Islet of Langerhans (tissue), 1 donor: ENCODE measurements at regions not wholly inside any gene's neighbourhood (a gene's known extent, or its start where the extent isn't known, plus 50 kb on each side); places are given as distances from the start of the nearest gene placed in this dataset.
A peak's percentile ranks its signal among the peaks of the same experiment; 100 is the strongest.

Experiments
- FAIRE-seq: peaks from one replicate; lab custom pipeline; 2011; peaks lifted over from hg19 to GRCh38; lab: Jason Lieb, UNC

DNA sequence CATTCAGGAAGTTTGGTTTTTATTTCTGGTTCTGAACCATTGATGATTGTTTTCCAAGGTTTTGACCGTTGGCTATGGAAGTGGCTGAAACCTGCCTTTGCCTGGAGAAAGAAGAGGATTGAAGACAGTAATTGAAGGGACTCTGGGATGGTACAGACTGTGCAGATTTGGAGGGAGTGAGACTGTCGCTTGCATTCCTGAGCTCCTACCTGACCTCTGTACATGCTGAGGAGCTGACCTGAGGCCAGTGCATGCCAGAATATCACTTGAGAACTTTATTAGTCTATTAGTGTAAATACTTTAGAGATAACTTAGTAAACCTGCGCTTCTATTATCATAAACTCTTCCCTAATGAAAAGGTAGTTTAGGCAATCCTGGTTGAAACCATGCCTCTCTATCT, 276.4 kb downstream of the IRS2 start:
- no peak for FAIRE-seq

DNA sequence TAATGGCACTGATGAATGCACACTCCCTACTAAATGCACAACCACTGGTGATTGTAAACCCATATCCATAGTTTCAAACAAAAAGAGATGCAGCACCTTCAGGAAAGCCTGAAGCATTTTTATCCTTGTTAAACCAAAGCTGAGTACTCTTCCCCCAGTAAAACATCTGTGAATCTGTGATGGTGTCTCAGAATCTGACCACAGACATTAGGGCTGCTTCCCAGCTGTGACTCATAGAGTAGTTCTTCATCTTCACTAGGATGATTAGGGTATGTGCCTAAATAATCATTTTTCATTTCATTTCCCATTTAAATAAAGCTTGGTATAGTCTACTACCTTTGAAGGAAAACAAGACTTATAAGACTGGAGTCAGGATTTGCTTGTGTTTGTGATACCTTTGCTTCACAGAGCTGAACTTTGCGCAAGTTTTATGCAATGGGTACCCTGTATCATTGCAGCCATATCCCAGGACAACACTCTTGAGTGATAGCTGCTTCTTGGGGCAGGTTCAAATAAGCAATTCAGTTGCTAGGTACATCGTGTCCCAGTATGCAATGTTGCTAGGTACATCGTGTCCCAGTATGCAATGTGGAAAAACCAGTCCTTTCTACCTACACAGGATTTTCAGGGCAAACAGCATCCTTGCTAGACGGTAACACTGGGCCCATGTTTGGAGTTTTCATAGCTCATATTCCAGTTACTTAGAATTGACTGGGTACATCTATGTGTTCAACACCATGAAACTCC, 277.1 kb downstream of the IRS2 start:
- no peak for FAIRE-seq

DNA sequence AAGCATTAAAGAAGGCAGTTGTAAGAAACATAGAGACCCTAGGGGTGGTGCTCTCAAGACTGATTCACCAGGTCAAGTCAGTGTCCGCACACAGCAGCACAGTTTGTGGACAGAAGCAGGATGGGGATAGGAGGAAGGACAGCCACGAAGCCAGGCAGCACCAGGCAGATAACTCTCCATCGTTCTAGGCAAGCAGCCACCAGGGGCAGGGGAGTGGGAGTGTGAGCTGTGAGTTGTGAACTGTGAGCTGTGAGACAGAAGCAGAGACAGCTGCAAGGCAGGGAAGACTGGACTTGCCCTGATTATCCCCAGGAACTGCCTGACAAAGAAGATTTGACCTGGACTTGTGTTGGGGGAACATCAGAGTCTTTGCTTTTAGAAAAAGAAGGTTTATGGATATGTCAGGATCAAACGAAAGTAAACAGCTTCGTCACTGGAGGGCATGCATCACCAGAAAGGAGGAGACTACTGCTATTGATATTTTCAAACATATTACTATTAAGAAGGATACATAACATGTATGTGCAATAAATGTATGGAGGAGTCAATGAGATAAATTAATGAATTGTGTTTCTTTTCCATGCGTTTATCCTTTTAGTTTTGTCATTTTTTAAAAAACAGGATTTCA, 286.1 kb downstream of the IRS2 start:
- FAIRE-seq, result no peak

DNA sequence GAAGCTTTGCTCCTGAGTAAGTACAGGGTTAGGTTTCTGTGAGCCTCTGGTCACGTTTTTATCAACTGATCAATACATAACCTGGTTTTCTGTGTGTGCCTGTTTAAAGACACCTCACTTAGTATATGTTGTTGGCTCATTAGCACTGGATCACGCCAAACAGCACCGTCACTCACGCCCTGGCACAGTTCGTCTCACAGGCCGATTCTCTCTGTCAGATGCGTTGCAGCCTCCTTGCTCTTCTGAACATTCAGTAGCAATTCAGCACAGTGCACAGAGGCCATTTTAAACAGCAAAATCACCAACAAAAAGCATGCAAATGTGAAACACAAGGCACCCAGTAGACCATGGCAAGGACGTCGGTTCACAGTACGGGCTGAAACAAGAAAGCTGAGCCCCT, 288.5 kb downstream of the IRS2 start:
- no peak for FAIRE-seq

DNA sequence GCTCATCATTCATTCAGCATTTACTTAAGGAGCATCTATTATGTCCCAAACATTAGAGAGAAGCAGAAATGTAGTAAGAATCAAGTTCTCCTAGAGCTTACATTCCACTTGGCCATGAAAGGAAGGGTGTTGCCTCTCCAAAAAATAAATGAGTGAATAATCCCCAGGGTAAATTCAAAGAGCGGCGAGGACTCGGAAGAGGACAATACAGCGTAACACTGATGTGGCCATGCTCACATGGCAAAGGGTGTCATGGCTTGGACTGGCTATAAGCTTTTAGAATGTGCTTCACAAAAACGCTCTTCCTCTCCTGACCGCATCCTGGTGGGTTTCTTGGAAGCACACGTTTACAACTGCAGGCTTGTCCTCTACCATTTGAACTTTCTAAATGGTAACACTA, 290.2 kb downstream of the IRS2 start:
- no peak for FAIRE-seq

DNA sequence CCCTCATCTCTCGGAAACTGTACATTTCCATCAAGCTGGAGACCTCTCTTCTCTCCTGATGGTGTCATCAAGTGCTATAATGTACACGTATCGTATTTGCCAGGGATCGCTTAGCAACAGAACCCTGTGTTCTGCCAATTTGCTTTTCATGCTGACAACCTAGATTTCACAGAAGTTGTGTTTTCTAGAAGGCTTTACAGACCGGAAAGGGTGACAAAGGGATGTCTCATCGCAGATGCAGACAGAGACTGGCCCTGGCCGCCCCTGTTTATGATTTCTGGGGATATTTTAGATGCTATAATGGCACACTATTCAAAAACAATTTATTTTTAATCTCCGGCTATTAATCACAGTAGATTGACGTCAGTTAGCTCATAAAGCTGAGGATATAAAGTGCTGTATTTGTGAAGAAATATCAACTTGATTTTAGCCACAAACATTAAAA, 291.4 kb downstream of the IRS2 start:
- peak; percentile 97 for FAIRE-seq

DNA sequence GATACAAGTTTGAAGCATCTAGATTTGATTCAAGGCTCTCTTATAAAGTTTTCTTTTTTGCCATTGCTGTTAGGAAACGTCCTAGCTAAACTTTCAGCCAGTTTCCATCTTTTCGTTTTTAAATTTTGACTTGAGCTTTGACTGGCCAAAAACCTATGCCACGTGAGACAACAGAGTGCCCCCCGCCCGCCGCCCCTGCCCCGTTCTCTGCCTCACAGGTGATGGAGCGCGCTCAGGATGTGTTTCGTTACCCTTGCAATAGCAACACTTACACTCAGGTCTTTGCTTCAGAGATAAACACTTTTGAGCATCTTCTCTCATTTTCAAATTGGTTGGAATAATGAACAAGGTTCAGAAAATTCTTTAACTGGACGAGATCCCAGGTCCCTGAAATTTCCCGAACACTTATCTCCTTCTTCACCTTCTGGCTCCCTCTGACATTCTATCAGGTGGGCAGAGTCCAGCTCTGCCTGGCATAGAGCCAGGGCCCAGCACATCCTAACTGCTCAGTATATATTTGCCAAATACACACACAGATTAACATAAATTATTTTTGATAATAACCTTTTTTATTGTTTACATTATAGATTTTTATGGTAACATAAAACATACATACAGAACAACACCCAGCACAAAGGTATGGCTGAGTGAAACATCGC, 301.1 kb downstream of the IRS2 start:
- FAIRE-seq, result no peak

DNA sequence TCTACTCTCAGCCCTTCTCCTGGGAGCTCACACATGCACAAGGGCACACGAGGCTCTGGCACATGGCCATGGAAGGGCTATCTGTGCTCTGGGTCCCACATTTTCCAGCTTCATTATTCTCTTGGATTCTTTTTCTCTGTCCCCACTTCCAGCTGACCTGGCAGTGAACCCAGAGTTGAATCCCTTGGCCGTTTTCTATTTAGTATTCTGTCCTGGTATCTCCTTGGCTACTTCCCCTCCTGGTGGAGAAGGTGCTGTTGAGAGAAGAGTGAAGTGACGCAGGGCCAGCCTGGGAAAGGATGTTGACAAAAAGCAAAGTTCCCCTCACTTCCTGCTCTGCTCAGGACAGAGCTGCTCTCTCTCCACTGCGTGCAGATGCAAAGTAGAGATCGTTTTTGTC, 303.1 kb downstream of the IRS2 start:
- no peak for FAIRE-seq

DNA sequence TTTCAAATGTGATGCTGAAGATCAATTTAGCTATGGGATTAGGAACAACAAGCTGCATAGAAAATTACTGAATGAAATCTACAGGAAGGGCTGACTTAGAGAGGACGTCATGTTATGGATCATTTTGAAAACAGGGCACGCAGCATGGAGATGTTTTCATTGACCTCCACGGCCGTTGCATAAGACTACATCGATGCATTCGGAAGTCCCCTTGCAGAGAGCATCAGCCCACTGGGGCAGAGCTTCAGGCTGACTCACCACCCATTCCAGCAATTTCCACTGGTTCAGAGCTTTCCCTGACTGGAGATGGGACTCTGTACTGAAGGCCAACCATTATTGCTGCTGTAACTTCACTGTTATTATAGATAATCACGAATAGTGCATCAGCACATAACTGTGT, 305.3 kb downstream of the IRS2 start:
- no peak for FAIRE-seq

DNA sequence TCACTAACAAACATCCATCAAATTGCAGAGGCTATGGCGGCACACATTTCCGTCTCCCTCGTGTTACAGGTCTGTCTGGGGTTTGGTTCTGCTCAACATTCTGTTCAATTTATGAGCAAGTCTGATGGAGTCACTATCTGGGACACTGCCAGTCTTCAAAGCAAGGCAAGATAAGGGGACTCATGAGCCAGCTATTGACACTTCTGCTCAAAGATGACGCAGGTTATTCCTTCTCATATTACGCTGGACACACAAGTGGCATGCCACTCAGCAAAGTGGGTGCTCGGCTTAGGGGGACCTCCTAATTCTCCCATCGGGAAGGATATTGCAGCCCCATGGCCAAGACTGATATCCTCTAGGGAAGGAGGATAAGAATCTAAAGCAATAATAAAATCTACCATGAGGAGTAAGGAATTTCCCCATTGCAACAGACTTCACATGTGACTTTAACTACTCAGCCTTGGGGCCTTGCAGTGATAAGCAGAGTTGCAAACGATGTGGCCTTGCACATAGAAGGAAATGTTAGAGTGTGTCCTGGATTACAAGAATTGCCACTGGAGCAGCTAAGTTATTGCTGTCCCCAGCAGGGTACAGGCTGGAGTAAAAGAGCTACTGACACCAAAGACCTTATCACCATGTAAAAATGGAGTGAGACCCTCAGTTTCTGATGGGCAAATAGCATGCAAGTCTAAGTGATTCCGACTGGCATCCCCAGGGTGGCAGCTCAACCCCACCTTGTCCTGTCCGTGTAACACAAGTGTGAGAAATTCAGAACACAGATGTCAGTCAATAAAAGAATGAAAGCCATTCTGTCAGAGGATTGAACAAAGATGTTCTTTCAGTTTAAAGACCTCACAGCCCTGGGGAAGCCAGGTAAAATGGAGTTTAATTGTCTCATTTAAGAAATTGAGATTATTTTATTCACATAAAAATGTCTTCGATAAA, 306.1 kb downstream of the IRS2 start:
- FAIRE-seq, result no peak

DNA sequence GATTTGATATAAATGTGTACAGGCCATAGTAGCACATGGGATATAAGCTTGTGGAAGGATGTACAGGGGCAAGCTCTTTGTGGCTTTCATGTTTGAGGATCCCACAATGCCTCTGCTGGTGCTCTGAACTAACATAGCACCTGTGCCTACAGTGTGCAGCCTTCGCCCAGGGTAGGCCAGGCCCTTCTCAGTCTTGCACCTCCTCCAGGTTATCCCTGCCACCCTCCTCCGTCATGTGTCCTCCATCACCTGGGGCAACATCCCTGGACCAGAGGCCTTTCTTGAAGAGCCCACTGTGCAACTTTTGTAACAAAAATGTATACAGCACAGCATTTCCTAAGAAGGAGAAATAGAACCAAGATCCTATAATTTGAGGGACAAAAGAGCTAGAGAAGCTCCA, 306.8 kb downstream of the IRS2 start:
- FAIRE-seq, result no peak

DNA sequence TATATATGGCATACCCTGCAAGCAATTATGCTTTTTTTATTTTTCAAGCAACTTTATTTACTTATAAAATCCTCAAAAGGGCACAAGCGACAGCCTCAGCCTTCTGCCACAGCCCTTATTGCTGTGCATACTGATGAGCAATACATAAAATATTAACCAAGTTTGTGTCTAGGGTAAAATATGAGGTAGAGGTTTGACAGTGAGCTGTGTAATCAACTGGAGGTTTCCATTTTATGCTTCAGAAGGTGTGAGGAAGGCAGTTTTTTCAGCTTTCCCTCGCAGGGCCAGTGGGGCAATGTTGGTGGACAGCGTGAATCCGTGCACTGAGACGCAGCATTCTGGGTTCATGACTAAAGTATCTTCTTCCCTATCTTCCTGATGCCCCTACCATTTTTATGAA, 310.4 kb downstream of the IRS2 start:
- FAIRE-seq, result peak; percentile 82

DNA sequence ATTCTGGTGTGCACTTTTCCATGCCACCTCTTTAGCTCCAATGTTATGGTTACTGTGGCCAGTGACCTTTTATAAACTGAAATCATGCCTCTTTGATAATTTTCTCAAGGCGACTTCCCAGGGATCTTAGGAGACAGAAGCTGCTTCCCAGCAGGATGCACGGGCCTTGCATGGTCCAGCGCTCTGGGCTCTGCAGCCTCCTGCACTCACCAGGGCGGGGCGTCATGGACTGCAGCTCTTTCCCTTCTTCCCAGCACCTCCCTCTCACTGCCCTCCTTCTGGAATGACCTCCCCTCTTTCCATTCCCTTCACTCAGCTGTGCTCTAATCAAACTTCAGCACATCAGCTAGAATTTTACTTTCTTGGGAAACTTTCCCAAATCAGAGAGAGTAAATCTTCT, 318.3 kb downstream of the IRS2 start:
- no peak for FAIRE-seq

DNA sequence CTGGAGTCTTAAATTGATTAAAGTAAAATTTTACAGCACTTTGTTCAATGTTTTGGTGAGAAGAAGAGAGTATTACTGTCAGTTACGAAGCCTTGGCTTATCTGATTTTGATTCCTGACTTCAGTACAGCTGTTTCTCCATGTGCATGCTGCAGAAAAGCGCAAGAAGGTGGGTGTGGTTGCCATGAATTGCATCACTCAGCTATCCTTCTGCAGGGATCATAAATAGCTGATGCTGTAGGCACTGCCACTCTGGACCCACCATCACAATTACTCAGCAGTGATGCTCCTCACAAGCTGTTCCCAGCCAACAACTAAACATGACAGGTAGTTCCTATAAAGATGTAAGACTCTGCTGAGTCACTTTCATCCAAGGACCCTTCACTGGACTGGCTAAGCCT, 321.2 kb downstream of the IRS2 start:
- FAIRE-seq, result no peak

DNA sequence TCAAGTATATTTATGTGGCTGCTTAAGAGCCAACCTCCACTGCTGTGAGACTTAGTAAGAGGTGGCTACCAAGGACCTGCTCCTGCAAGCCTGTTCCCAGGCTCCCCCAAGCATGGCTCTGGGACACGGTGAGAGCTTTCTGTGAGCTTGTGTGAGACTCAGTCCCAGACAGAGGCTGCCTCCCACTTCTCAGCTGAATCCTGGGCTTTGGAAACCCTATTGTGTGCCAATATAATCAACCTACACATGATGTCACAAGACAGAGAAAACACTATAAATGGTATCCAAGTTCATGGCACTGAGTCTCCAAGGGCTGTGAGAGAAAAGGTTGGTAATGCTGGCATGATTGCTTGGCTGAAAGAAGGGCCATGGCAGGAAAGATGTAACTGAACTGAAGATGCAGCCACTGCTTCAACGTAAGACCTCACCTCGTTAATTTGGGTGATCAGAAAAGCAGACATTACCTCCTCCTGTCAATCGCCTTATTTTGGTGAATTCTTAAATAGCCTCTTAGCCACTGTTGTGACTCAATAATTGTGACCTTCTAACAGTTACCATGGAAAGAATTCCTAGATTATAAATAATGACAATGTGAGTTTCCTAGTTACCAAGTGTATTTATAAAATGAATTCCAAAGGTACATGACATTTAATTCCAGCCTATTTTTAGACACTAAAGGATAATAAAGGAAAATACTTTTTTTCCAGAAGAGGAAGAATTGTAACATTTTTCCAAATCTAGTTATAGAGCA, 332.0 kb downstream of the IRS2 start:
- no peak for FAIRE-seq

DNA sequence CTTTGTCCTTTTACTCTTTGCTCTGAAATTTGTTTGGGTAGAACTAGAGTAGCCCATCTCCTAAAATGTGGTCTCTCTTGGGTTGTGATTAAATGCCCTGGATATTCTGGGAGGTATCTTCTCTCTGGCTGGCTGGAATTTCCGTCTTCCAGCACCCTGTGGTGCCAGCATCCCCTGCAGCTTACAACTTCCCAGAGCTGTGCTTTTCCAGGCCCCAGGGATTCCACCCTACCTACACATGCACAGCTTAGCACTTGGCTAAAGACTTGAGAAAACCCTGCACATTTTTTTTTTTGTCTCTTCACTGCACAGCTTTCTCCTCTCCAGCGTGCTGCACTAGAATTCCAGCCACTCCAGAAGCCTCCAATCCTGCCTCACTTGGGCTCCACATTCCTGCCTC, 334.7 kb downstream of the IRS2 start:
- FAIRE-seq, result no peak

DNA sequence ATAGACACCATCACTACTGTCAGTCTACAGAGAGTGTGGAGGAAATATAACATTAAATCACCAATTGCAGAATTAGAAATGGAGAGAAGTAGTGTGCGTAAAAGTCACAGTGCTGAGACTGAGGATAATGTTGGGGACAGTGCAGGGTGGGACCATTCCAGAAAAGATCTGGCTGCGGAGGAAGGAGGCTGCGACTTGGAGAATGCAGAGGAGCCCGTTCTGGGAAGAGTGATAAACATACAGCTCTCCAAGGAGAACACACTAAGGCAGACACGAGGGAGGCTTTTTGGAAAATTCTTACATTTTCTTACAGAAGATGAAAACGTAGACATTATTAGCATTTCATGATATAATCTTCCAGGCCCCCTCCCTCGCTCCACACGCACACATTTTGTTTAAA, 337.8 kb downstream of the IRS2 start:
- no peak for FAIRE-seq

DNA sequence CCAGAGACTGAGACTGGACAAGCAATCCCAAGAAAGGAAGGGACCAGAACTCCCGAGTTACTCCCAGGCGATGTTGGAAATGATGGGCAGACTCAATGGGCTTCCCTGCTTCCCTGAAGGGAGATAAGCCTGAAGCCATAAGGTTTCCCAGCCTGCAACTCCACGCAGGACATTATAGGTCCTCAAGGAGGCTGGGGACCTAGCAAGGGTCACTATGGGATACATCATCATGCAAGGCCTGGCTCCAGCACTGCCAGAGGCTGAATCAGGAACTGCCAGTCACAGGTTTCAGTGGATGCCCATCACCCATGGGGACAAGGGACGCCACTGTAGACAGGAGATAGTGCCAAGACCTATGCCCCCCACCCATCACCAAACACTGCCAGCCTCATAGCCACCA, 338.7 kb downstream of the IRS2 start:
- FAIRE-seq, result no peak

DNA sequence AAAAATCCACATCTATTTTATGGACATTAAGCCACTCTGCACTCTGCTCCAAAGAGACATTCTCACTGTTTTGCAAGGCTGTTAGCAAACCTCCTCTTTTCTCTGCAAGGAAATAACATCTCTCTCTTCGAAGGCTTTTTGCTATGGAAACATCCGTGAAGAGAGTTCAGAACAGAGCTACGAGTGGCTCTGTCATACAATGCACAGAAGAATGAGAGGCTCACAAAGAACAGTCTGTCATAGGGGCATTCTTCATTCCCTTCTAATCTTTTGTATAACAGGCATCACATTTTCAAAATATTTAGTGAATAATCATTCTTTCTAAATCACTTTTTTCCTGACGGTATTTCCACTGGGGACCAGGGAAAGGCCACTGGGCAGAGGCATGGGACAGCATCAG, 346.1 kb downstream of the IRS2 start:
- no peak for FAIRE-seq

DNA sequence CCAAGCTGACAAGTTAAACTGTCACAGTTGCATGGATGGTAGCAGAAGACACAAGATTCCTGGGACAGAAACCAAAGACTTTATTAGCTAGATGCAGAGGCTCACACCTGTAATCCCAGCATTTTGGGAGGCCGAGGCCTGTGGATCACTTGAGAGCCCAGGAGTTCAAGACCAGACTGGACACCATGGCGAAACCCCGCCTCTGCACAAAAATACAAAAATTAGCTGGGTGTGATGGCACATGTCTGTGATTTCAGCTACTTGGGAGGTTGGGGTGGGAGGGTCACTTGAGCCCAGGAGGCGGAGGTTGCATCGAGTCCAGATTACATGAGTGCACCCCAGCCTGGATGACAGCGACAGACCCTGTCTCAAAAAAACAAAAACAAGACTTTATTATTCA, 346.6 kb downstream of the IRS2 start:
- FAIRE-seq, result no peak

DNA sequence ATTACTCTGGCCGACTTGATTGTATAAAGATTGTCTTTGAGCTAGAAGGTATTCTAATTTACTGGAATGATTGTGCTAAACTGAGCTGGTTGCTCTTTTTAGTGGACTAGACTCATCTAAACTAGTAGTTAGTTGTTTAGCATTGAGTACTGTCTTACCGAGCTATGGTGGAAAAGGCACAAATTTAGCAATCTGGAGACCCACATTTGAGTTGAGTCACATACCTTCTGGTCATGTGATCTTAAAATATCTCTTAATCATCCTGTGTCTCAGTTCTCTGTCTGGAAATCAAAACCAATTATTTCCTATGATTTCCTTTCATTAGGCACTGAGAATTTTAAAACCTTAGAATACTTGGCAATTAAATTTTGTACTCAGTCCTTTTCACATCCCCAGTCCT, 349.5 kb downstream of the IRS2 start:
- FAIRE-seq, result no peak

DNA sequence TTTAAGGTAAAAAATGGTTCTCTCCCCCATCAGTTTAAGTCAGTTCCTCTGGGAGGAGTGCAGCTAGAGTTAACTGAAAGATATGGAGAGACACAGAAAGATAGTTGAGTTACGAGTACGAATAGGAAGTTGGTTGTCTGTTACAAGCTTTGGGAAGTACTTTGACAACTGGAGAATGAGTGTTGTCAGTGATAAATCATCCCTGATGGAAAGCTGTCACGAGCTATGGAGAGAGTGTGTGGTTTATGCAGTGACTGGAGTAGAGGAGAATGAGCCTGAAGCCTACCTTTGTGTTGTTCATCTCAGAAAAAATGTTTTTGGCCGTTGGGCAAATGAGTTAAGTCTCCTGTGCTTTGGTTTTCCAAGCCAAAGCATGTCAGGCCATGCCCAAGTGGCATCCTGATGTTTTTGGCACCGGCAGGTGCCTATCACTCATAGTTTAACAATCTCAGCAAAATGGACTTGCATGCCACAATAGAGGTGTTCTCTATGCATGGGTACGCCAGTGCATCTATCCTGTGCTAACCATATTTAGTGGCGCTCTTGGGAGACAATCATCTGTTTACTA, 350.2 kb downstream of the IRS2 start:
- no peak for FAIRE-seq
